ENCODE measurements at regions not wholly inside any gene's neighbourhood (a gene's known extent, or its start where the extent isn't known, plus 50 kb on each side); places are given as distances from the start of the nearest gene placed in this dataset.

- TF ChIP-seq CTCF (IDR thresholded peaks at IDR 0.05) (no peak), POLR2A (IDR thresholded peaks at IDR 0.05) (no peak)
Measured at GRCh38 chrX:144075432-144075831, 191.6 kb downstream of the UBE2NL start.

Data from adrenal gland (tissue), 5 donors.